ENCODE measurements at regions not wholly inside any gene's neighbourhood (a gene's known extent, or its start where the extent isn't known, plus 50 kb on each side); places are given as distances from the start of the nearest gene placed in this dataset.
A peak's percentile ranks its signal among the peaks of the same experiment; 100 is the strongest.

GRCh38 chr3:43978708-43979107 lies 263.0 kb upstream of the TOPAZ1 start:
- Histone ChIP-seq H3K4me3 (replicated peaks in 1 of 3) (no peak overlapping the region), H3K27me3 (no peaks in the 10 kb centered on the region), H3K9me3 (no peaks in the 10 kb centered on the region), H3K36me3 (no peaks in the 10 kb centered on the region), H3K27ac (no peak overlapping the region), H3K4me1 (no peaks in the 10 kb centered on the region)
- TF ChIP-seq CTCF (IDR thresholded peaks at IDR 0.05), result no peak
- TF ChIP-seq POLR2A (IDR thresholded peaks at IDR 0.05), result no peak
- intact Hi-C loops (cut with DNase I), result no loop called here
- 40 to 58% methylated on average over 2 of the region's 2 CpGs for WGBS, 2 donors
- no peak for DNase-seq

GRCh38 chr3:43979645-43980044 lies 262.0 kb upstream of the TOPAZ1 start:
- no peaks in the 10 kb centered on the region for H3K36me3 ChIP-seq
- H3K9me3 ChIP-seq, result no peaks in the 10 kb centered on the region
- no peak for DNase-seq
- WGBS, 2 donors, result 92% methylated on average over 3 of the region's 3 CpGs
- H3K4me1 ChIP-seq, result no peaks in the 10 kb centered on the region
- H3K4me3 ChIP-seq (replicated peaks in 1 of 3), result no peak overlapping the region
- TF ChIP-seq CTCF (IDR thresholded peaks at IDR 0.05) (no peak), POLR2A (IDR thresholded peaks at IDR 0.05) (no peak)
- no peaks in the 10 kb centered on the region for H3K27me3 ChIP-seq
- intact Hi-C loops (cut with DNase I), result no loop called here
- H3K27ac ChIP-seq, result no peak overlapping the region

- Histone ChIP-seq H3K9me3 (no peaks in the 10 kb centered on the region), H3K4me1 (peaks cover 19 to 38% of the 10 kb centered on the region in 2 donors), H3K27ac (peak overlapping the region in 1 of 3 donors; percentile 92), H3K27me3 (no peaks in the 10 kb centered on the region), H3K36me3 (no peaks in the 10 kb centered on the region), H3K4me3 (replicated peaks in 1 of 3) (peak overlapping the region in 2 of 3 donors; percentile 5 to 39)
- intact Hi-C loops (cut with DNase I), result loop anchor here (5.0 to 10.0 kb wide), 4 partner anchors 137 to 450 kb away; no protein-coding TSS in a partner anchor
- WGBS, 2 donors, result 8 to 16% methylated on average over 25 to 31 of the region's 73 CpGs
- peak in 1 of 2 donors; percentile 49 for TF ChIP-seq POLR2A (IDR thresholded peaks at IDR 0.05)
- TF ChIP-seq CTCF (IDR thresholded peaks at IDR 0.05), result peak in 1 of 6 experiments; percentile 16
- peak; percentile 71 to 74 for DNase-seq
Measured at GRCh38 chr3:43994657-43995546, 246.8 kb upstream of the TOPAZ1 start.

- H3K27ac ChIP-seq, result peak overlapping the region; percentile 63 to 92 (median 78)
- intact Hi-C loops (cut with DNase I), result loop anchor here (5.0 to 10.0 kb wide), 4 partner anchors 137 to 451 kb away; no protein-coding TSS in a partner anchor
- H3K27me3 ChIP-seq, result no peaks in the 10 kb centered on the region
- WGBS, 2 donors, result 1 to 2% methylated on average over 33 to 38 of the region's 58 CpGs
- DNase-seq, result peak; percentile 27 to 36
- H3K4me3 ChIP-seq (replicated peaks in 1 of 3), result peak overlapping the region; percentile 5 to 39 (median 29)
- TF ChIP-seq CTCF (IDR thresholded peaks at IDR 0.05) (no peak), POLR2A (IDR thresholded peaks at IDR 0.05) (no peak)
- no peaks in the 10 kb centered on the region for H3K9me3 ChIP-seq
- no peaks in the 10 kb centered on the region for H3K36me3 ChIP-seq
- H3K4me1 ChIP-seq, result peaks cover 19 to 38% of the 10 kb centered on the region in 2 donors
Measured at GRCh38 chr3:43995547-43996378, 245.9 kb upstream of the TOPAZ1 start.
